Aorta (tissue), 5 donors: ENCODE measurements at regions not wholly inside any gene's neighbourhood (a gene's known extent, or its start where the extent isn't known, plus 50 kb on each side); places are given as distances from the start of the nearest gene placed in this dataset.
"Not testable (repeated sequence)": the region's sequence is repeated elsewhere in the genome, so short reads cannot be mapped to it uniquely, and the experiment has no call there.

Source experiments
- ATAC-seq: fragments of 200-7000 bp; cut with Tn5 transposase; one replicate; pipeline ENCODE4 v1.9.1; 2022; ENCODE audit warnings: moderate library complexity; ENCODE audit not compliant: low FRiP score
- DNase-seq, 2 donors: peaks; one replicate each; pipeline ENCODE4 v3.0.0-alpha.2; 2020
- H3K27ac ChIP-seq, 2 donors: one replicate each; pipeline ENCODE4 v1.5.1; 2013; ENCODE audit warnings: low read length in 2 of 2, mild to moderate bottlenecking in 2 of 2, moderate library complexity in 2 of 2, control low read depth in 1 of 2, inconsistent platforms in 1 of 2, low read depth in 1 of 2
- H3K27me3 ChIP-seq, 2 donors: one replicate each; pipeline ENCODE4 v1.6.1; 2013; ENCODE audit warnings: control low read depth in 1 of 2, low read length in 1 of 2, mild to moderate bottlenecking in 1 of 2, moderate library complexity in 1 of 2; ENCODE audit not compliant: insufficient read depth in 2 of 2, control insufficient read depth in 1 of 2
- H3K36me3 ChIP-seq, 2 donors: one replicate each; pipeline ENCODE4 v1.6.1; 2013; ENCODE audit warnings: control low read depth in 1 of 2, low read length in 1 of 2, mild to moderate bottlenecking in 1 of 2; ENCODE audit not compliant: insufficient read depth in 2 of 2, control insufficient read depth in 1 of 2
- H3K4me1 ChIP-seq, 2 donors: one replicate each; pipeline ENCODE4 v1.6.1; 2013; ENCODE audit warnings: low read length in 2 of 2, control low read depth in 1 of 2, mild to moderate bottlenecking in 1 of 2, moderate library complexity in 1 of 2; ENCODE audit not compliant: insufficient read depth in 2 of 2, control insufficient read depth in 1 of 2
- H3K4me3 ChIP-seq, 2 donors: one replicate each; pipeline ENCODE4 v1.5.1; 2013; ENCODE audit warnings: low read length in 2 of 2, control low read depth in 1 of 2, mild to moderate bottlenecking in 1 of 2
- H3K9me3 ChIP-seq: one replicate; pipeline ENCODE4 v1.6.1; 2013; ENCODE audit warnings: mild to moderate bottlenecking, low read length; ENCODE audit not compliant: control insufficient read depth
- WGBS, 2 donors: extraction: QIAGEN DNeasy Blood & Tissue Kit; methylation state at CpG; one replicate each; pipeline ENCODE4 v1.1.7; 2013; 5-methylcytosine and 5-hydroxymethylcytosine counted together
- intact Hi-C, 2 donors: fragments of 100-400 bp; cut with DNase I; formaldehyde crosslinking; loops; one replicate each; pipeline versions ENCODE4 v1.14.2 to v1.15.0; 2022
- donor health status: healthy with polysubstance abuse.
- donor health status: Bipolar disorder and iron deficiency.
- donor health status: DM: no; HTN: no; CAD: no.
- donor health status: DM: no; HTN: no; CAD: no.
- donor health status: DM: yes; HTN: yes; CAD: no.

DNA sequence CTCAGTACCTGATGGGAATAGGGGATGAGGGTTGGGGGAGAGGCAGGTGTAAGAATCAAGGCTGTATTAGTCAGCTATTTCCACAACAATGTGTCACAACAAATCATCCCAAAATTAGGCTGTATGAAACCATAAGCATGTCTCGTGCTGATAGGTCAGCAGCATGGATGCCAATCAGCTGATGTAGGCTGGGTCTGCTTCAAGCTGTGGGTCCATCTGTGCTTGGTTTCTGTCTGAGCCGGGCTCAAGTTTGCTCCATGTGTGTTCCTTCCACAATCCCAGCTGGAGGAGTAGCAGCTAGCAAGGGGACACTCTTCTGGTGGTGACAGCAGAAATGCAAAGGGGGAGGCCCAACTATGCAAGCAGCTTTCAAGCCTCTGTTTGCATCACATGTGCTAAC, 97.9 kb upstream of the ZNF746 start:
- peaks cover 0 to 6% of the 10 kb centered on the region in 2 donors for H3K36me3 ChIP-seq
- no peaks in the 10 kb centered on the region for H3K4me1 ChIP-seq
- no peak overlapping the region for H3K27ac ChIP-seq
- intact Hi-C loops = no loop called here
- H3K4me3 ChIP-seq = no peak overlapping the region
- no peaks in the 10 kb centered on the region for H3K9me3 ChIP-seq
- H3K27me3 ChIP-seq = no peaks in the 10 kb centered on the region
- no peak for DNase-seq
- ATAC-seq = no peak
- WGBS, 2 donors = 91% methylated on average over 2 of the region's 2 CpGs

- WGBS, 2 donors = 95% methylated on average over 4 of the region's 4 CpGs
Measured at GRCh38 chr7:149595078-149595477, 97.5 kb upstream of the ZNF746 start.

DNA sequence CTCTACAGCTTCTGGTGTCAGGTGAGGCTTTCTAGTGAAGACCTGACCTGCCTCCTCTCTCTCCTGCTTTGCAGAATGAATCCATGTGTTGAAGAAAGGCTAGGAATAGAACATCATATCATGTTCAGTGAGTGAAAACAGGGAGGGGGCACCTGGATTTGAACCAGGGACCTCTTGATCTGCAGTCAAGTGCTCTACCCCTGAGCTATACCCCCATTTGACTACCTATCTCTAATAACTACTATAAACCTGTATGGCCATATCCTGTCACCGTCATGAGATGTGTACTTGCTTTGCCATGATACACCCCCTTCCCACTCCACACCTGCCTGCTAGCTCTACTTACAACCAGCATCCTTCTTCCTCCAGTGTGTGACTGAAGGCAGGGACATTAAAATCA, 91.3 kb upstream of the ZNF746 start:
- DNase-seq (no peak), ATAC-seq (no peak)
- no peaks in the 10 kb centered on the region for H3K27me3 ChIP-seq
- intact Hi-C loops = no loop called here
- H3K4me3 ChIP-seq = no peak overlapping the region
- no peak overlapping the region for H3K27ac ChIP-seq
- no peaks in the 10 kb centered on the region for H3K9me3 ChIP-seq
- no peaks in the 10 kb centered on the region for H3K4me1 ChIP-seq
- 93 to 96% methylated on average over 1 of the region's 1 CpG for WGBS, 2 donors
- peaks cover 0 to 15% of the 10 kb centered on the region in 2 donors for H3K36me3 ChIP-seq

More at GRCh38 chr7:149595078-149595477, 97.5 kb upstream of the ZNF746 start:
- H3K27me3 ChIP-seq = no peaks in the 10 kb centered on the region
- peaks cover 0 to 6% of the 10 kb centered on the region in 2 donors for H3K36me3 ChIP-seq
- no peak for DNase-seq
- H3K9me3 ChIP-seq = no peaks in the 10 kb centered on the region
- no peak overlapping the region for H3K27ac ChIP-seq
- intact Hi-C loops = no loop called here
- ATAC-seq = no peak
- H3K4me3 ChIP-seq = no peak overlapping the region
- no peaks in the 10 kb centered on the region for H3K4me1 ChIP-seq

GRCh38 chr7:149586646-149587645, 89.3 kb upstream of the ZNF746 start:
- Histone ChIP-seq H3K27ac (no peak overlapping the region), H3K4me3 (no peak overlapping the region), H3K27me3 (no peaks in the 10 kb centered on the region), H3K4me1 (no peaks in the 10 kb centered on the region), H3K9me3 (peaks cover 4% of the 10 kb centered on the region), H3K36me3 (peaks cover 0 to 16% of the 10 kb centered on the region in 2 donors)
- ATAC-seq = no peak
- no peak for DNase-seq
- WGBS, 2 donors = 81 to 84% methylated on average over 10 of the region's 10 CpGs
- intact Hi-C loops = no loop called here

DNA sequence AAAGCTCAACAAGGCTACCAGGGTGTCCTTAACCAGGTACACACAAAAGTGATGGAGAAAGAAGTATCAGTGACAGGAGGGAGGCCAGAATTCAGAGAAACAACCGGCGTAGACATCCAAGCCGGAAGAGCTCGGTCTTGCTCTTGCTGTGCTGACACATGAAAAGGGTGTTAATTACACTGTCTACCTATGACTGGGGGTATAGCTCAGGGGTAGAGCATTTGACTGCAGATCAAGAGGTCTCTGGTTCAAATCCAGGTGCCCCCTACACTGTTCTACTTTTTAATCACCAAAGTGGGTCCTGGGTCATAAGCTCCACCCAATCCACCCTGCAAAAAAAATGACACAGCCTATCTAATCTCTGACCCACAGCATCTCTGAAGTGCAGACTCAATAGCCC, 86.9 kb upstream of the ZNF746 start:
- intact Hi-C loops = no loop called here
- peaks cover 4% of the 10 kb centered on the region for H3K9me3 ChIP-seq
- no peaks in the 10 kb centered on the region for H3K27me3 ChIP-seq
- no peak overlapping the region for H3K4me3 ChIP-seq
- DNase-seq (no peak), ATAC-seq (no peak)
- peaks cover 2 to 16% of the 10 kb centered on the region in 2 donors for H3K36me3 ChIP-seq
- no peaks in the 10 kb centered on the region for H3K4me1 ChIP-seq
- WGBS, 2 donors = 97 to 98% methylated on average over 4 of the region's 4 CpGs
- H3K27ac ChIP-seq = no peak overlapping the region

DNA sequence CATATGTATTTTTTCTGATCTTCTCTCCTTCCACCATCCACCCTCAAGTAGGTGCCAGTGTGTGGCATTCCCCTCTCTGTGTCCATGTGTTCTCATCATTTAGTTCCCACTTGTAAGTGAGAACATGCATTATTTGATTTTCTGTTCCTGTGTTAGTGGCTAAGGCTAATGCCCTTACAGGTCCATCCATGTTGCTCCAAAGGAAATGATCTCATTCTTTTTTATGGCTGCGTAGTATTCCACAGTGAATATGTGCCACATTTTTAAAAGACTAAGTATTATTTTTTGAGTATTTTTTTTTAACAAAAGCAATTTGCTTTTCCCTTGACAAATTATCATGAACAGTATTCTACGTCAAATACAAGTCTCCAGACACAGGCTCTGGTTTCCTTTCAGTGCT, 86.4 kb upstream of the ZNF746 start:
- peaks cover 2 to 16% of the 10 kb centered on the region in 2 donors for H3K36me3 ChIP-seq
- WGBS, 2 donors = 96 to 99% methylated on average over 2 of the region's 2 CpGs

GRCh38 chr7:149580328-149580727, 82.7 kb upstream of the ZNF746 start:
- Histone ChIP-seq H3K27me3 (no peaks in the 10 kb centered on the region), H3K9me3 (peaks cover 4% of the 10 kb centered on the region), H3K27ac (no peak overlapping the region), H3K4me3 (no peak overlapping the region), H3K4me1 (no peaks in the 10 kb centered on the region), H3K36me3 (peaks cover 2 to 6% of the 10 kb centered on the region in 2 donors)
- 97 to 98% methylated on average over 6 of the region's 6 CpGs for WGBS, 2 donors
- intact Hi-C loops = no loop called here
- ATAC-seq = no peak
- no peak for DNase-seq

More for the DNA sequence above, 86.4 kb upstream of the ZNF746 start:
- Histone ChIP-seq H3K4me3 (no peak overlapping the region), H3K4me1 (no peaks in the 10 kb centered on the region), H3K27me3 (no peaks in the 10 kb centered on the region), H3K9me3 (peaks cover 4% of the 10 kb centered on the region), H3K27ac (no peak overlapping the region)
- intact Hi-C loops = no loop called here
- ATAC-seq = no peak
- DNase-seq = no peak

DNA sequence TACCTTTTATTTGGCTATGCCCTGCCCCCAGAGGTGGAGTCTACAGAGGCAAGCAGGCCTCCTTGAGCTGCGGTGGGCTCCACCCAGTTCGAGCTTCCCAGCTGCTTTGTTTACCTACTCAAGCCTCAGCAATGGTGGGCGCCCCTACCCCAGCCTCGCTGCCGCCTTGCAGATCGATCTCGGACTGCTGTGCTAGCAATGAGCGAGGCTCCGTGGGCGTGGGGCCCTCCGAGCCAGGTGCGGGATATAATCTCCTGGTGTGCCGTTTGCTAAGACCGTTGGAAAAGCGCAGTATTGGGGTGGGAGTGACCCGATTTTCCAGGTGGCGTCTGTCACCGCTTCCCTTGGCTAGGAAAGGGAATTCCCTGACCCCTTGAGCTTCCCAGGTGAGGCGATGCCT, 81.8 kb upstream of the ZNF746 start:
- H3K4me1 ChIP-seq, intact Hi-C loops, H3K9me3 ChIP-seq, H3K36me3 ChIP-seq, ATAC-seq, H3K4me3 ChIP-seq, H3K27me3 ChIP-seq, H3K27ac ChIP-seq, DNase-seq: not testable (repeated sequence)
- 97 to 99% methylated on average over 19 of the region's 19 CpGs for WGBS, 2 donors

DNA sequence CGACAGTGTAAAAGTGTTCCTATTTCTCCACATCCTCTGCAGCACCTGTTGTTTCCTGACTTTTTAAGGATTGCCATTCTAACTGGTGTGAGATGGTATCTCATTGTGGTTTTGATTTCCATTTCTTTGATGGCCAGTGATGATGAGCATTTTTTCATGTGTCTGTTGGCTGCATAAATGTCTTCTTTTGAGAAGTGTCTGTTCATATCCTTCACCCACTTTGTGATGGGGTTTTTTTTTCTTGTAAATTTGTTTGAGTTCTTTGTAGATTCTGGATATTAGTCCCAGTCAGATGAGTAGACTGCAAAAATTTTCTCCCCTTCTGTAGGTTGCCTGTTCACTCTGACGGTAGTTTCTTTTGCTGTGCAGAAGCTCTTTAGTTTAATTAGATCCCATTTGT, 76.8 kb upstream of the ZNF746 start:
- DNase-seq, H3K4me3 ChIP-seq, ATAC-seq, H3K27me3 ChIP-seq, H3K36me3 ChIP-seq, H3K9me3 ChIP-seq, intact Hi-C loops, H3K27ac ChIP-seq, H3K4me1 ChIP-seq: not testable (repeated sequence)
- 90 to 98% methylated on average over 2 of the region's 2 CpGs for WGBS, 2 donors
